Stimulated activated CD4-positive, alpha-beta T cell treated with anti-CD3 and anti-CD28 coated beads, TNF-alpha, amount 100 ng/mL, for 24 hours (primary cell): ENCODE measurements at regions not wholly inside any gene's neighbourhood (a gene's known extent, or its start where the extent isn't known, plus 50 kb on each side); places are given as distances from the start of the nearest gene placed in this dataset.

Source experiments
- DNase-seq, 3 experiments: peaks; one replicate each; pipeline ENCODE4 v3.0.0-alpha.2; 2020; ENCODE audit warnings: low read depth in 3 of 3

GRCh38 chr3:9301091-9301490 lies 51.6 kb upstream of the SRGAP3 start:
- no peak for DNase-seq

GRCh38 chr3:9301798-9302197 lies 52.4 kb upstream of the SRGAP3 start:
- no peak for DNase-seq

- DNase-seq, result peak; percentile 57 to 77 (median 62)
Measured at GRCh38 chr3:9302425-9303181, 53.2 kb upstream of the SRGAP3 start.

- DNase-seq, result no peak
Measured at GRCh38 chr3:9308298-9308990, 54.4 kb upstream of the THUMPD3 start.

GRCh38 chr3:9310043-9310442 lies 52.8 kb upstream of the THUMPD3 start:
- no peak for DNase-seq

- DNase-seq, result no peak
Measured at GRCh38 chr3:9311228-9311627, 51.6 kb upstream of the THUMPD3 start.
